Thyroid gland (tissue), 4 donors: ENCODE measurements at regions not wholly inside any gene's neighbourhood (a gene's known extent, or its start where the extent isn't known, plus 50 kb on each side); places are given as distances from the start of the nearest gene placed in this dataset.
"Not testable (repeated sequence)": the region's sequence is repeated elsewhere in the genome, so short reads cannot be mapped to it uniquely, and the experiment has no call there.

Experiments used
- POLR2A ChIP-seq, 2 donors: fragments of 450-650 bp; IDR thresholded peaks; one replicate each; pipeline ENCODE4 v1.6.1; 2017; ENCODE audit warnings: antibody characterized with exemption in 2 of 2, mild to moderate bottlenecking in 2 of 2, moderate library complexity in 1 of 2
- TF ChIP-seq, protein P1 (sequence below), 6 experiments: fragments of 200-600 bp in 3 of 6; fragments of 450-650 bp in 3 of 6; sonication (generic) in 3 of 6; IDR thresholded peaks; one replicate each; pipeline ENCODE4 v1.5.1; 2016 to 2019; ENCODE audit warnings: antibody characterized with exemption in 6 of 6, mild to moderate bottlenecking in 2 of 6, inconsistent platforms in 1 of 6, moderate library complexity in 1 of 6

DNA sequence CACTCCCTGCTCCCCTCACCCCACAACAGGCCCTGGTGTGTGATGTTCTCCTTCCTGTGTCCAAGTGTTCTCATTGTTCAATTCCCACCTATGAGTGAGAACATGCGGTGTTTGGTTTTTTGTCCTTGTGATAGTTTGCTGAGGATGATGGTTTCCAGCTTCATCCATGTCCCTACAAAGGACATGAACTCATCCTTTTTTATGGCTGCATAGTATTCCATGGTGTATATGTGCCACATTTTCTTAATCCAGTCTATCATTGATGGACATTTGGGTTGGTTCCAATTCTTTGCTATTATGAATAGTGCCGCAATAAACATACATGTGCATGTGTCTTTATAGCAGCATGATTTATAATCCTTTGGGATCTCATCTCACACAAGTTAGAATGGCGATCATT is 101.5 kb upstream of the NGF start:
- TF ChIP-seq, protein P1, sequence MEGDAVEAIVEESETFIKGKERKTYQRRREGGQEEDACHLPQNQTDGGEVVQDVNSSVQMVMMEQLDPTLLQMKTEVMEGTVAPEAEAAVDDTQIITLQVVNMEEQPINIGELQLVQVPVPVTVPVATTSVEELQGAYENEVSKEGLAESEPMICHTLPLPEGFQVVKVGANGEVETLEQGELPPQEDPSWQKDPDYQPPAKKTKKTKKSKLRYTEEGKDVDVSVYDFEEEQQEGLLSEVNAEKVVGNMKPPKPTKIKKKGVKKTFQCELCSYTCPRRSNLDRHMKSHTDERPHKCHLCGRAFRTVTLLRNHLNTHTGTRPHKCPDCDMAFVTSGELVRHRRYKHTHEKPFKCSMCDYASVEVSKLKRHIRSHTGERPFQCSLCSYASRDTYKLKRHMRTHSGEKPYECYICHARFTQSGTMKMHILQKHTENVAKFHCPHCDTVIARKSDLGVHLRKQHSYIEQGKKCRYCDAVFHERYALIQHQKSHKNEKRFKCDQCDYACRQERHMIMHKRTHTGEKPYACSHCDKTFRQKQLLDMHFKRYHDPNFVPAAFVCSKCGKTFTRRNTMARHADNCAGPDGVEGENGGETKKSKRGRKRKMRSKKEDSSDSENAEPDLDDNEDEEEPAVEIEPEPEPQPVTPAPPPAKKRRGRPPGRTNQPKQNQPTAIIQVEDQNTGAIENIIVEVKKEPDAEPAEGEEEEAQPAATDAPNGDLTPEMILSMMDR (IDR thresholded peaks at IDR 0.05) = not testable (repeated sequence)
- TF ChIP-seq POLR2A (IDR thresholded peaks at IDR 0.05) = not testable (repeated sequence)
